OCI-M1 (cell line): ENCODE measurements at regions not wholly inside any gene's neighbourhood (a gene's known extent, or its start where the extent isn't known, plus 50 kb on each side); places are given as distances from the start of the nearest gene placed in this dataset.

Experiments
- DNase-seq: peaks from one replicate; lab custom pipeline; 2025; lab: John Stamatoyannopoulos, UW

GRCh38 chr9:88692827-88693226 lies 157.8 kb downstream of the NXNL2 start:
- DNase-seq: no peak

DNA sequence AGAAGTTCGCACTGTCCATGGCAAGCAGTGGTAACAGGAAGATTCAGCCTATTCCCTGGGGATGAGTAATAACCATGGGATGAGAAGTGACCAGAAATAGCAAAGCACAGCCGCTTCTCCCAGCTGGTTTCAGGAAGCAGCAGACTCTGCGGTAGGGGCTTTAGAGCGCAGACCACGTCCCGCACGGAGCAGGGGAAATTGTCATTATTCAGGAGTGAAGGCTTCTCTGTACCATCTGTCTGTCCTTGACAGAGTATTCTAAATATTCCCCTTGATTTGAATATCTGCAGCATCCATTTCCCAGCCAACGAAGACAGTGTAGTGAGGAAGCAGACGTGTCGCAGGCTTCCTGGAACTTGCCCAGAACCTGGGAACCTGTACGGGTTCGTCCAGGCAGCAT lies 159.6 kb downstream of the NXNL2 start:
- DNase-seq: no peak

GRCh38 chr9:88696501-88696900 lies 161.5 kb downstream of the NXNL2 start:
- DNase-seq: no peak

GRCh38 chr9:88697764-88698432 lies 162.9 kb downstream of the NXNL2 start:
- DNase-seq: no peak

DNA sequence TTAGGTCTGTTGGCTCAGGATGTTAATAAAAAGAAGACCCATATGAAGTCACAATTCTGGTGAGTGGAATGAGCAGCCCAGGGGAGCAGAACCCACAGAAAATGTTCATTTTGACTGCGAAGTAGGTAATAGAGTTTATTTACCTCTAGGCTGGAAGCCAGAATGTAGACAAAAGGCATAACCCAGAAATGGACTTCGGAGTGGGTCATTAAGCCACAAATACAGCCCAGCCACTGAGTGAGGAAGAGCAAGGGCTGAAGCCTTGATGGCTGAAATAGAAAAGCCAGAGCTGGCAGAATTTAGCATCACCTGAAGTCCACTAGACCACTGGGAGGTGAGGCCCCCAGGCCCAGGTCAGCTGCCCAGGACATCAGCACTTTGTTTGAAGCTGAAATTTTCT lies 168.0 kb downstream of the NXNL2 start:
- DNase-seq: no peak

DNA sequence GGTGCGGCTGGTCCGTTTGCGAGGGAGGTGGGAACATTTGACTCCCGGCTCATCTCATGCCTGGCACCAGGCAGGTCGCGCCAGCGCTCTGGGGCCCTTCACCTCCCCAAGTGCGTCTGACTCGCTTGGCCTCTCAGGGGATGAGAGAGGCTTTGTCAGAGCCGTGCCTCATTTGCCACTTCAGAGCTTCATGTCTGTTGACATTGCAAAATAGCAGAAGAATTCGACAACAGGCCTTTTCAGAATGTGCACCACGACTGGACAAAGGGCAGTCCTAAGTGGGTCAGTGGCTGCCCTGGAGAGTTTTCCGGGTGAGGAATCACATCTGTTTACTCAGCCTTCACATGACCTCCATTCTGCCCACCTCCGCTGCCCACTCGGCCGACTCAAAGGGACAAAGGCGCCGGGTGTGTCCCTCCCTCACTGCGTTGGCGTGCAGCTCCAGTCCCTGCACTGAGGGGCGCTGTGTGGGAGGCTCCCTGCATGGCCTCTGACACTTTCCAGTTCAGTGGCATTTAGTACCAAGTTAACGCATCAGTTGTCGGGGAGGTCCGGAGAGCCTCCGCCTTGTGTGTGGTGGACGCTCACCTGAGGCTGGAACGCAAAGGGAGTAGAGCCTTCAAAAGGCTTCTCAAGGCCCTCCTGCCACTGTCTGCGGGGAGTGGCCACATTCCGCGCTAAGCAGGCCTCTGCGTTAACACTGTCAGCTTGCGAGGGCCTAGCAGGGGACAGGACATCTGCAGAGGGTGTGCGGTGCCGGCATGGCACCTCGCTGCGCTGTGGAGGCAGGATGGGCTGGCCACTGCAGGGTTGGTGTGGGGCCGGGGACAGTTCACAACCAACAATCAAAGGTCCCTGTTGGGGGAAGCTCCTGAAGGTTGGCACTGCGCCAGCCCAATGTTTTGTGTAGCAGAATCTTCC lies 171.5 kb downstream of the NXNL2 start:
- DNase-seq: no peak

GRCh38 chr9:88710449-88710848 lies 175.5 kb downstream of the NXNL2 start:
- no peak for DNase-seq

DNA sequence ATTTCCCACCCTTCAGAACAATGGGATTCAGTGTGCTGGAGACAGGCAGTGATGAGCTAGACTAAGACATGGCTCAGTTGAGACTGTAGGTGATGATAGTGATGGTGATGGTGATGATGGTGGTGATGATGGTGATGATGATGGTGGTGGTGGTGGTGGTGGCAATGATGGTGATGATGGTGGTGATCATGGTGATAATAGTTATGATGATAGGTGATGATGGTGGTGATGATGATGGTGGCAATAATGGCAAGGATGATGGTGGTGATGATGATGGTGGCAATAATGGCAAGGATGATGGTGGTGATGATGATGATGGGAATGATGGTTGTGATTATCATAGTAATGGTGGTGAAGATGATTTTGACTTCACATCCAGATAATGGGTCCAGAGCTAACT lies 176.7 kb downstream of the NXNL2 start:
- DNase-seq: no peak

GRCh38 chr9:88712484-88712883 lies 177.5 kb downstream of the NXNL2 start:
- DNase-seq: no peak

- no peak for DNase-seq
Measured at GRCh38 chr9:88713010-88713409, 178.0 kb downstream of the NXNL2 start.

GRCh38 chr9:88716596-88717290 lies 181.8 kb downstream of the NXNL2 start:
- DNase-seq: no peak

DNA sequence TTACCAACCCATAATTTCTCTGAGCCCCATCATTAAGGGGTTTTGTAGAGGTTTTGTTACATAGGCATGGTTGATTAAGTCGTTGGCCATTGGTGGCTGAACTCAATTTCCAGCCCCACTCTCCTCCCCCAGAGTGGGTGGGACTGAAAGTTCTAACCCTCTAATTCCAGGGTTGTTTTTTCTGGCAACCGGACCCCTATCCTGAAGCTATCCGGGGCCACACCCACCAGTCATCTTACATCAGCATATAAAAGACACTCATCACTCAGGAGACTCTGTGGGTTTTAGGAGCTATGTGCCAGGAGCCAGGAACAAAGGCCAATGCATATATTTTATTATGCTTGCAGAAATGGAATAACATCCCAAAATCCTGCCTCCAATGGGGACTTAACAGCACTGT lies 186.0 kb downstream of the NXNL2 start:
- no peak for DNase-seq

GRCh38 chr9:88721495-88722279 lies 186.7 kb downstream of the NXNL2 start:
- DNase-seq: no peak

DNA sequence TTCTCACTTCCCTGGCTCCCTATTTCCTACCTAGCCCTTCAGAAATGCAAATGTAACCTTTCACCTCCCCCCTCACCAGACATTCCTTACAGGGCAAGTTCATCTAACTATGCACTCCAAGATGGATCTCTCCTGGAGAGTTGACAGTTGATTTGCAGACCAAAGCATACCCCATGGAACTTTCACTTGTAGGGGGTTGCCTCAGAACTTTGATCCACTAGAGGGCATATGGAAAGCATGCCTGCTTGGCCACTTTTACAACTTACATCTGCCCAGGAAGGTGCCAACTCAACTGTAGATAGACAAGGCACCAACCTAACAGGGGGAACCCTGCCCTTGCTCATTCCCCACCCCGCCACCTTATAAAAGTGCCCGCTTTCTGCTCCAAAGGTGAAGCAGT lies 187.8 kb downstream of the NXNL2 start:
- DNase-seq: no peak

DNA sequence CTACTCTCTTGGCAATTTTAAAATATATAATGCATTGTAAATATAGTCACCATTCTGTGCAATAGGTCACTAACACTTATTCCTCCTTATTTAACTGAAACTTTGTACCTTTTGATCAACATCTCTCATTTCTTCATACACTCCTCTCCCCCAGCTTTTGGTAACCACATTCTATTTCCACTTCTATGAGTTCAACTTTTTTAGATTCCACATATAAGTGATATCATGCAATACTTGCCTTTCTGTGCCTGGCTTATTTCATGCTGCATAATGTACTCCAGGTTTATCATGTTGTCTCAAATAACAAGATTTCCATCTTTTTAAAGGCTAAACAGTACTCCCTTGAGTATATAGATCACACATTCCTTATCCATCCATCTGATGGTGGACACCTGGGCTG lies 188.8 kb downstream of the NXNL2 start:
- DNase-seq: no peak

DNA sequence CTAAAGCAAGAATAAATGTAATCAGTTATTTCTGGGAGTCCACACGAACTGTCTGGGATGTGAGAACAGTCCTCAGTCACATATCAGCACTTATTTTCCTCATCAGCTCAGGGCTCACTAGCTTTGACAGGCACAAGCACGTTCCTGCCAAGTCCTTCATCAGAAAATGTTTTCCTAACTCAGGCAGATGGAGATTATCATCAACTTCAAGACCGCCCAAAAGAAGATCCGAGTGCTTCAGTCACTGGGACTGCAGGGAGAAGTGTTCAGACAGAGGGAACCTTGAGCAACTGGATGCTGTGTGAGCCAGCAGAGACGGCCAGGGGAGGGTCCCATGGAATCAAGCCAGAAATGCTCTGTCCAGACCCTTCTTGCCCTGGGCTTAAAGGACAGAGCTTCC lies 189.4 kb downstream of the NXNL2 start:
- DNase-seq: no peak

DNA sequence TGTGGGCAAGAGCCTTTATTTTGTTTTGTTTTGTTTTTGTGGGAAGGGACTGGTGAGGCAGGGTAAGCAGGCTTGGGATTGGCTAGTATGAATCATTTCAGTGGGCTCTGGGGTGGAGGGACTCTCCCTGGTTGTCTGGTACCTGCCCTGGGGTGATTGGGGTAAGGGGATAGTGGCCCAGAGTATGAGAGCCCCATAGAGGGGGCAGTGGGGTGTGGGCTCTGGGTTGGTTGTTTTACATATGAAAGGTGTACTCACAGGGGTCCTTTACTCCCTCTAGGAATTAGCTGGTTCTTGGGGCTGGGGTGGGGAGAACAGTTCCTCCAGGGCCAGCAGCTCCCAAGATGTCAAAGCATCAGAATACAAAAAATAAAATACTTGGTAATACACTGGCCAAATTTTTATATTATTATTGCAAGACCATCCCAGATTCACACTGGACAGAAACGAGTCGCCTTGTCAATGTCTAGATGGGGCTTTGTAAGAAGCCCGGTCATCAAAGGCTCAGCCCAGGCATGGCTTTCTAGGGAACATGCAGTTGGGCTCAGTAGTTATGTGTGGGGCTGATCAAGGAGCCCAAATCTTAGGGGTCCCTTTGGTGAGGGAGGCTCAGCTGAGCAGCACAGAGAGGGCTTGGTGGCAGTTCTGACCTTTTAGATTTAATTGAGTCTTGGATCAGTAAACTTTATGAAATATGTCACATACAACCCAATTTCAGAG lies 190.5 kb downstream of the NXNL2 start:
- no peak for DNase-seq

- no peak for DNase-seq
Measured at GRCh38 chr9:88726803-88727202, 191.8 kb downstream of the NXNL2 start.

DNA sequence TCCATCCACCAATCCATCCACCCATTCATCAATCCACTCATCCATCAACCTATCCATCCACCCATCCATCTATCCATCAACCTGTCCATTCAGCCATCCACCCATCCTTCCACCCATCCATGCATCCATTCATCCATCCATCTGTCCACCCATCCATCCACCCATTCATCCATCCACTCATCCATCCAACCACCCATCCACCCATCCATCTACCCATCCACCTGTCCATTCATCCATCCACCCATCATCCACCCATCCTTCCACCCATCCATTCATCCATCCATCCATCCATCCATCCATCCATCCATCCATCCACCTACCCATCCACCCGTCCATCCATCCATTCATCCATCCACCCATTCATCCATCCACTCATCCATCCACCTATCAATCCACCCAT lies 195.8 kb downstream of the NXNL2 start:
- no peak for DNase-seq

GRCh38 chr9:88732128-88732527 lies 197.2 kb downstream of the NXNL2 start:
- DNase-seq: no peak

GRCh38 chr9:88733651-88734421 lies 198.9 kb downstream of the NXNL2 start:
- no peak for DNase-seq
